ENCODE measurements at regions not wholly inside any gene's neighbourhood (a gene's known extent, or its start where the extent isn't known, plus 50 kb on each side); places are given as distances from the start of the nearest gene placed in this dataset.

- Histone ChIP-seq H3K4me3 (ENCODE audit: insufficient read depth, low read length, poor library complexity, severe bottlenecking) (no peak overlapping the region), H3F3A (ENCODE audit: insufficient read depth) (no peaks in the 10 kb centered on the region), H3K36me3 (ENCODE audit: low read length) (no peaks in the 10 kb centered on the region), H3K9ac (ENCODE audit: low read length) (no peak overlapping the region), H4K20me1 (ENCODE audit: low read depth, low read length) (no peaks in the 10 kb centered on the region), H3K9me3 (ENCODE audit: insufficient read depth, low read length) (no peaks in the 10 kb centered on the region), H3K27me3 (ENCODE audit: low read length) (no peaks in the 10 kb centered on the region), H2AFZ (ENCODE audit: low read depth, low read length, severe bottlenecking) (no peak overlapping the region), H3K79me2 (ENCODE audit: insufficient read depth, low read length) (no peaks in the 10 kb centered on the region), H3K27ac (ENCODE audit: low read depth, low read length) (no peak overlapping the region), H3K9me2 (replicated peaks; ENCODE audit: insufficient read depth, low read length) (no peaks in the 10 kb centered on the region), H3K4me2 (ENCODE audit: low read depth, low read length, poor library complexity, severe bottlenecking) (no peak overlapping the region)
- TF ChIP-seq CTCF (IDR thresholded peaks at IDR 0.05; ENCODE audit: insufficient read depth, low read length, poor library complexity, severe bottlenecking) (no peak), EZH2phosphoT487 (conservative IDR thresholded peaks at IDR 0.05; ENCODE audit: low read length) (no peak)
Observed at GRCh38 chr15:38660738-38661137, 96.1 kb upstream of the RASGRP1 start.

GRCh38 chr15:38662033-38662802 is 97.6 kb upstream of the RASGRP1 start:
- H2AFZ ChIP-seq (ENCODE audit: low read depth, low read length, severe bottlenecking), result no peak overlapping the region
- no peaks in the 10 kb centered on the region for H4K20me1 ChIP-seq (ENCODE audit: low read depth, low read length)
- H3K79me2 ChIP-seq (ENCODE audit: insufficient read depth, low read length), result no peaks in the 10 kb centered on the region
- H3K9me2 ChIP-seq (replicated peaks; ENCODE audit: insufficient read depth, low read length), result no peaks in the 10 kb centered on the region
- H3K9me3 ChIP-seq (ENCODE audit: insufficient read depth, low read length), result no peaks in the 10 kb centered on the region
- H3K36me3 ChIP-seq (ENCODE audit: low read length), result no peaks in the 10 kb centered on the region
- H3K9ac ChIP-seq (ENCODE audit: low read length), result no peak overlapping the region
- H3K27ac ChIP-seq (ENCODE audit: low read depth, low read length), result no peak overlapping the region
- H3K4me2 ChIP-seq (ENCODE audit: low read depth, low read length, poor library complexity, severe bottlenecking), result no peak overlapping the region
- no peaks in the 10 kb centered on the region for H3K27me3 ChIP-seq (ENCODE audit: low read length)
- TF ChIP-seq EZH2phosphoT487 (conservative IDR thresholded peaks at IDR 0.05; ENCODE audit: low read length) (no peak), CTCF (IDR thresholded peaks at IDR 0.05; ENCODE audit: insufficient read depth, low read length, poor library complexity, severe bottlenecking) (no peak)
- no peak overlapping the region for H3K4me3 ChIP-seq (ENCODE audit: insufficient read depth, low read length, poor library complexity, severe bottlenecking)
- H3F3A ChIP-seq (ENCODE audit: insufficient read depth), result no peaks in the 10 kb centered on the region

- no peaks in the 10 kb centered on the region for H3K79me2 ChIP-seq (ENCODE audit: insufficient read depth, low read length)
- no peak overlapping the region for H3K27ac ChIP-seq (ENCODE audit: low read depth, low read length)
- H3K9me2 ChIP-seq (replicated peaks; ENCODE audit: insufficient read depth, low read length), result no peaks in the 10 kb centered on the region
- H4K20me1 ChIP-seq (ENCODE audit: low read depth, low read length), result no peaks in the 10 kb centered on the region
- no peaks in the 10 kb centered on the region for H3K36me3 ChIP-seq (ENCODE audit: low read length)
- H3F3A ChIP-seq (ENCODE audit: insufficient read depth), result no peaks in the 10 kb centered on the region
- H3K4me3 ChIP-seq (ENCODE audit: insufficient read depth, low read length, poor library complexity, severe bottlenecking), result no peak overlapping the region
- no peak overlapping the region for H3K4me2 ChIP-seq (ENCODE audit: low read depth, low read length, poor library complexity, severe bottlenecking)
- no peak for TF ChIP-seq EZH2phosphoT487 (conservative IDR thresholded peaks at IDR 0.05; ENCODE audit: low read length)
- TF ChIP-seq CTCF (IDR thresholded peaks at IDR 0.05; ENCODE audit: insufficient read depth, low read length, poor library complexity, severe bottlenecking), result no peak
- H3K27me3 ChIP-seq (ENCODE audit: low read length), result no peaks in the 10 kb centered on the region
- H3K9me3 ChIP-seq (ENCODE audit: insufficient read depth, low read length), result no peaks in the 10 kb centered on the region
- no peak overlapping the region for H2AFZ ChIP-seq (ENCODE audit: low read depth, low read length, severe bottlenecking)
- H3K9ac ChIP-seq (ENCODE audit: low read length), result no peak overlapping the region
Observed at GRCh38 chr15:38662805-38663204, 98.2 kb upstream of the RASGRP1 start.

Data from SU-DHL-6 (cell line).